NT2/D1 (cell line): ENCODE measurements at regions not wholly inside any gene's neighbourhood (a gene's known extent, or its start where the extent isn't known, plus 50 kb on each side); places are given as distances from the start of the nearest gene placed in this dataset.

ENCODE experiments used
- SUZ12 ChIP-seq: IDR thresholded peaks from 2 replicates; pipeline ENCODE4 v1.6.1; 2011; ENCODE audit not compliant: insufficient read length, insufficient read depth; ENCODE audit errors: extremely low read depth
- YY1 ChIP-seq: IDR thresholded peaks from 2 replicates; pipeline ENCODE4 v1.6.1; 2011; ENCODE audit not compliant: insufficient read length, insufficient read depth
- ZNF274 ChIP-seq: IDR thresholded peaks from 2 replicates; pipeline ENCODE4 v1.6.1; 2011; ENCODE audit warnings: mild to moderate bottlenecking, low read depth, low read length

GRCh38 chr18:30689216-30689615 is 353.3 kb downstream of the DSC3 start:
- TF ChIP-seq ZNF274 (no peak), SUZ12 (no peak), YY1 (no peak)
